Erythroblast (primary cell): ENCODE measurements at regions not wholly inside any gene's neighbourhood (a gene's known extent, or its start where the extent isn't known, plus 50 kb on each side); places are given as distances from the start of the nearest gene placed in this dataset.

Source experiments
- DNase-seq, 2 experiments: peaks; one replicate each; lab custom pipeline; 2025; lab: John Stamatoyannopoulos, UW
- GATA1 ChIP-seq: IDR thresholded peaks from 2 replicates; pipeline ENCODE4 v1.6.1; 2011; ENCODE audit warnings: low read depth, mild to moderate bottlenecking, control low read depth, low read length, moderate library complexity
- POLR2A ChIP-seq: IDR thresholded peaks from 2 replicates; pipeline ENCODE4 v1.6.1; 2011; ENCODE audit warnings: mild to moderate bottlenecking, low read length

- no peak for DNase-seq
These were observed 75.7 kb upstream of the RRP15 start for GRCh38 chr1:218209351-218209861.

GRCh38 chr1:218211241-218211640, 73.9 kb upstream of the RRP15 start:
- TF ChIP-seq POLR2A (no peak), GATA1 (no peak)
- no peak for DNase-seq

More at GRCh38 chr1:218209351-218209861, 75.7 kb upstream of the RRP15 start:
- TF ChIP-seq POLR2A = no peak
- TF ChIP-seq GATA1 = no peak

GRCh38 chr1:218217040-218217439, 68.1 kb upstream of the RRP15 start:
- no peak for DNase-seq
- no peak for TF ChIP-seq GATA1
- no peak for TF ChIP-seq POLR2A

- no peak for DNase-seq
- no peak for TF ChIP-seq GATA1
- no peak for TF ChIP-seq POLR2A
These were observed 65.6 kb upstream of the RRP15 start for GRCh38 chr1:218219460-218219859.

- TF ChIP-seq GATA1 (no peak), POLR2A (no peak)
- no peak for DNase-seq
These were observed 61.0 kb upstream of the RRP15 start for GRCh38 chr1:218224101-218224500.

GRCh38 chr1:218226005-218226404, 59.1 kb upstream of the RRP15 start:
- TF ChIP-seq GATA1 = no peak
- no peak for DNase-seq
